Osteocyte (in vitro differentiated cells): ENCODE measurements at regions not wholly inside any gene's neighbourhood (a gene's known extent, or its start where the extent isn't known, plus 50 kb on each side); places are given as distances from the start of the nearest gene placed in this dataset.

ENCODE experiments used
- DNase-seq: peaks from one replicate; pipeline ENCODE4 v3.0.0; 2021; ENCODE audit warnings: mixed read lengths; ENCODE audit not compliant: unreplicated experiment; ENCODE audit errors: extremely low spot score
- H3K27ac Mint-ChIP-seq: one replicate; pipeline ENCODE4 v1.8.0; 2021; ENCODE audit warnings: mild to moderate bottlenecking, mixed read lengths; ENCODE audit not compliant: unreplicated experiment
- H3K27me3 Mint-ChIP-seq: one replicate; pipeline ENCODE4 v1.8.0; 2021; ENCODE audit warnings: mixed read lengths; ENCODE audit not compliant: unreplicated experiment
- H3K36me3 Mint-ChIP-seq: one replicate; pipeline ENCODE4 v1.8.0; 2021; ENCODE audit warnings: mixed read lengths; ENCODE audit not compliant: unreplicated experiment
- H3K4me1 Mint-ChIP-seq: one replicate; pipeline ENCODE4 v1.8.0; 2021; ENCODE audit warnings: mixed read lengths; ENCODE audit not compliant: unreplicated experiment
- H3K4me3 Mint-ChIP-seq: one replicate; pipeline ENCODE4 v1.8.0; 2021; ENCODE audit warnings: mild to moderate bottlenecking, moderate library complexity, mixed read lengths; ENCODE audit not compliant: unreplicated experiment
- H3K9me3 Mint-ChIP-seq: one replicate; pipeline ENCODE4 v1.8.0; 2021; ENCODE audit warnings: mixed read lengths; ENCODE audit not compliant: unreplicated experiment
- TF ChIP-seq, protein P1 (sequence below): fragments of 200-600 bp; sonication (generic); IDR thresholded peaks from 2 replicates; pipeline ENCODE4 v1.5.0; 2021; ENCODE audit warnings: antibody characterized with exemption, mild to moderate bottlenecking, moderate library complexity

DNA sequence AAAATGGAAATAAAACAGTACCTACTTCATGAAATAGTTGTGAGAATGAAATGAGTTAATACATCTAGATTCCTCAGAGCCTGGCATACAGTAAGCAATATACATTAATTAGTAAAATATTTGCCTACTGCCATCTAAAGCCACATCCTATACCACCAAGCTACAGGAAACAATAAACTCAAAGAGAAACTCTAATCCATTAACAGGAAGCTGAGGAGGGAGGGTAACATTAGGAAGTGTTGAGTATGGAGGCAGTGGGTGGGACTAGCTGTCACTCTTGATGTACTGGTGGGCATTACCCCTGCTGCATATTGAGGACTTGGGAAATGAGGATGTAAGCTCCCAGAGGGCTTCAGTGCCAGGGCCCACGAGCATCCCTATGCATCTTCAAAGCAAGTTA is 396.5 kb downstream of the TNS1 start:
- no peak for DNase-seq
- no peaks in the 10 kb centered on the region for H3K9me3 Mint-ChIP-seq
- TF ChIP-seq, protein P1, sequence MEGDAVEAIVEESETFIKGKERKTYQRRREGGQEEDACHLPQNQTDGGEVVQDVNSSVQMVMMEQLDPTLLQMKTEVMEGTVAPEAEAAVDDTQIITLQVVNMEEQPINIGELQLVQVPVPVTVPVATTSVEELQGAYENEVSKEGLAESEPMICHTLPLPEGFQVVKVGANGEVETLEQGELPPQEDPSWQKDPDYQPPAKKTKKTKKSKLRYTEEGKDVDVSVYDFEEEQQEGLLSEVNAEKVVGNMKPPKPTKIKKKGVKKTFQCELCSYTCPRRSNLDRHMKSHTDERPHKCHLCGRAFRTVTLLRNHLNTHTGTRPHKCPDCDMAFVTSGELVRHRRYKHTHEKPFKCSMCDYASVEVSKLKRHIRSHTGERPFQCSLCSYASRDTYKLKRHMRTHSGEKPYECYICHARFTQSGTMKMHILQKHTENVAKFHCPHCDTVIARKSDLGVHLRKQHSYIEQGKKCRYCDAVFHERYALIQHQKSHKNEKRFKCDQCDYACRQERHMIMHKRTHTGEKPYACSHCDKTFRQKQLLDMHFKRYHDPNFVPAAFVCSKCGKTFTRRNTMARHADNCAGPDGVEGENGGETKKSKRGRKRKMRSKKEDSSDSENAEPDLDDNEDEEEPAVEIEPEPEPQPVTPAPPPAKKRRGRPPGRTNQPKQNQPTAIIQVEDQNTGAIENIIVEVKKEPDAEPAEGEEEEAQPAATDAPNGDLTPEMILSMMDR = no peak
- H3K4me3 Mint-ChIP-seq = no peak overlapping the region
- no peak overlapping the region for H3K27ac Mint-ChIP-seq
- no peaks in the 10 kb centered on the region for H3K36me3 Mint-ChIP-seq
- H3K4me1 Mint-ChIP-seq = peaks cover 29% of the 10 kb centered on the region
- H3K27me3 Mint-ChIP-seq = peaks cover 15% of the 10 kb centered on the region

GRCh38 chr2:217604527-217605194 is 398.1 kb downstream of the TNS1 start:
- Mint-ChIP-seq H3K4me3 (no peak overlapping the region), H3K27me3 (peaks cover 27% of the 10 kb centered on the region), H3K9me3 (no peaks in the 10 kb centered on the region), H3K27ac (peak overlapping the region; percentile 70), H3K4me1 (peaks cover 25% of the 10 kb centered on the region), H3K36me3 (no peaks in the 10 kb centered on the region)
- TF ChIP-seq, protein P1 = no peak
- DNase-seq = no peak

GRCh38 chr2:217601601-217602000 is 401.2 kb downstream of the TNS1 start:
- Mint-ChIP-seq H3K36me3 (no peaks in the 10 kb centered on the region), H3K4me1 (peaks cover 21% of the 10 kb centered on the region), H3K27me3 (peaks cover 48% of the 10 kb centered on the region), H3K9me3 (no peaks in the 10 kb centered on the region), H3K4me3 (no peak overlapping the region), H3K27ac (no peak overlapping the region)
- TF ChIP-seq, protein P1 = no peak
- DNase-seq = no peak

GRCh38 chr2:217599906-217600305 is 402.9 kb downstream of the TNS1 start:
- no peak for DNase-seq

GRCh38 chr2:217597681-217598080 is 405.1 kb downstream of the TNS1 start:
- H3K27ac Mint-ChIP-seq = no peak overlapping the region
- peaks cover 58% of the 10 kb centered on the region for H3K27me3 Mint-ChIP-seq
- TF ChIP-seq, protein P1 = no peak
- DNase-seq = no peak
- H3K4me1 Mint-ChIP-seq = peaks cover 22% of the 10 kb centered on the region
- H3K9me3 Mint-ChIP-seq = no peaks in the 10 kb centered on the region
- no peaks in the 10 kb centered on the region for H3K36me3 Mint-ChIP-seq
- no peak overlapping the region for H3K4me3 Mint-ChIP-seq

More at GRCh38 chr2:217599906-217600305, 402.9 kb downstream of the TNS1 start:
- Mint-ChIP-seq H3K27me3 (peaks cover 63% of the 10 kb centered on the region), H3K4me1 (peaks cover 24% of the 10 kb centered on the region), H3K27ac (no peak overlapping the region), H3K36me3 (no peaks in the 10 kb centered on the region), H3K9me3 (no peaks in the 10 kb centered on the region), H3K4me3 (no peak overlapping the region)
- TF ChIP-seq, protein P1 = no peak
